Sciatic nerve (tissue), 2 donors: ENCODE measurements at regions not wholly inside any gene's neighbourhood (a gene's known extent, or its start where the extent isn't known, plus 50 kb on each side); places are given as distances from the start of the nearest gene placed in this dataset.

Experiments
- ATAC-seq: fragments of 200-7000 bp; cut with Tn5 transposase; one replicate; pipeline ENCODE4 v1.9.1; 2020; ENCODE audit warnings: mild to moderate bottlenecking, moderate library complexity
- DNase-seq: peaks from one replicate; pipeline ENCODE4 v3.0.0-alpha.2; 2020; ENCODE audit warnings: low spot score
- intact Hi-C: fragments of 100-400 bp; cut with DNase I; formaldehyde crosslinking; loops from one replicate; pipeline ENCODE4 v1.14.2; 2022
- donor health status: DM: no; HTN: no; CAD: no.
- donor health status: DM: no; HTN: no; CAD: no.

DNA sequence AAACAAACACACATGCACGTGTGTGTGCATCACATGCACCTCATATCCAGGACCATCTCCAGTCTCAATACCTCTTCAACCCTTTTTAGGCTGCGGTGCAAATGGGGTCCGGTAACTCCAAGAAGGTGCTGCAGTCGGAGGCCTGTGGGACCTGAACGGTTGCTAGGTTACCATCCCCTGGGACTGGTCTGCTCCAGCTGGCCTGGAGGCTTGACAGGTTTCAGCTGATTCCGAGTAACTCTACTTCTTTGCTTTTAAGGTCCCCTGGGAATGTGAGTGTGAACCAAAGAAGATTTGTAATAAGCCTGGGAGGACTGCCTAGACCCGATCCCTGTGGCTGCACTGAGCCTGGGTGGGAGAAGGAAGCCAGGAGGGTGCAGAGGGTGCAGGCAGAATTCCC lies 117.5 kb downstream of the CCNA1 start:
- no peak for DNase-seq
- peak; percentile 36 for ATAC-seq
- intact Hi-C loops = no loop called here

DNA sequence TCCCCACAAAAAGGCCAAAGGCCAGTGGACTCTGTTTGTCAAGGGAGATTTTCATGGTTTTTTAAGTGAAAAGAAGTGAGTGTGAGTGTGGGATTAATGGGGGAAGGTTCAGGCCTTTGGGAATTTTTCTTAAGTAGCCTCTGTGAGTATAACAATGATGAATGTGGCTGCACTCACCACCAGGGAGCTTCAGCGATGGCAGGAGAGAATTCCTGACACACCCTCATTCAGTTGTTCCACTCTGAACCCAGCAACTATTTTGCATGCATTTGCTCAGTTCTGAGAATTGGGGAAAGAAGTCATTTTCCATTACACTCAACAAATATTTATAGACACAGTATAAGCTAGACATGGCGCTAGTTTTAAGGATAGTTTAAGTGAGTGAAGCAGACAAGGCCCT lies 117.9 kb downstream of the CCNA1 start:
- no peak for ATAC-seq
- intact Hi-C loops = no loop called here
- DNase-seq = no peak

DNA sequence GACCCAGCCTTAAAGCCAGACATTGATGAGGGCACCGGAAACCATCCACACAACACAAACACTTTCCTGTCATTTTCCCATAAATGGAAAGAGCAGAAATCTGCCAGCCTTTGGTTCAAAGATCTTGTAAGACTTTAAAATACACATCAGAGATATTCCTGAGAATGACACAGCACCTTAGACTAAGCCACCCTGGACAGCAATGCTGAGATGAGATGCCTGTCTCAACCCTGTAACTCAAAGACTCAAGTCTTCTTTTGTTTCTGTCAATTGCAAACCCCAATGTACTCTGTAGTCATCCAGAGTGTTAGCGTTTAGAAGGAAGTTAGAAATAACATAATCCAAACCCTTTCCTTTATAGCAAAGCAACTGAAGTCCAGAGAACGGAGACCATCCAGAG lies 119.2 kb downstream of the CCNA1 start:
- no peak for DNase-seq
- no peak for ATAC-seq
- intact Hi-C loops = no loop called here

DNA sequence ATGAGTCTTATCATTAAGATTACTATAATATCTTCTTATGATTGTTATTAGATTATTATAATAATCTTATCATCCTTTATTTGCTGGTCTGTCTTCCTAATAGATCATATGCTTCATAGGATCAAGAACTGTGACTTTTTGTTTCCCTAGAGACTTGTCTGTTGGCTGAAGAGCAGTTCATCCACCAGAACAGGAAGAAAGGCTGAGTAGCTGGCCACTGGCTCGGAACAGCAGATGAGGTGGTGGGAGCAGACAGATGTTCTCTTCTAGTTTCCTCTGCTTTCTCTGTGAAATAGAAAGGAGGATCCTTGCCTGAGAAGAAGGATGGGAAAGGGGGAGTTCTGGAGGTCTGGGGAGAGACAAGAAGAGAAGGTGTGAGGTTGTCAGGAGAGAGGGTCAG lies 120.0 kb downstream of the CCNA1 start:
- no peak for ATAC-seq
- DNase-seq = no peak
- intact Hi-C loops = no loop called here

DNA sequence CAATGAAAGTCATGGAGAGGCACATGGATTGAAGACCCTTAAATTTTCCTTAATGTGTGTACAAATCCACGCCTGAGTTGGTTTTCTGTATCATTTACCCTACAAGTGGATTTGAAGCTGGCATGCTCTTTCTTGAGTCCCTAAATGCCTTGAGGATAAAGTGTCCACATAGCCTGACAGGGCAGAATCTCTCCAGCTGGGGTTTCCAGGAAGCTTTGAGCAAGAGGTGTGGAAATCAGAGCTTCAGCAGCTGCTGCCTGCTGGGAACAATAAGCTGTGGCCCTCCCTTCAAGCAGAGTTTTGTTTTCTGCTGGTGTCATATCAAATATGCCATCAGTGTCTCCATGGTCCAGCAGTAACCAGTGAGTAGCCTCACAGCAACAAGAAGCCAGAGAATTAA lies 120.3 kb upstream of the SERTM1 start:
- intact Hi-C loops = no loop called here
- ATAC-seq = no peak
- DNase-seq = no peak

DNA sequence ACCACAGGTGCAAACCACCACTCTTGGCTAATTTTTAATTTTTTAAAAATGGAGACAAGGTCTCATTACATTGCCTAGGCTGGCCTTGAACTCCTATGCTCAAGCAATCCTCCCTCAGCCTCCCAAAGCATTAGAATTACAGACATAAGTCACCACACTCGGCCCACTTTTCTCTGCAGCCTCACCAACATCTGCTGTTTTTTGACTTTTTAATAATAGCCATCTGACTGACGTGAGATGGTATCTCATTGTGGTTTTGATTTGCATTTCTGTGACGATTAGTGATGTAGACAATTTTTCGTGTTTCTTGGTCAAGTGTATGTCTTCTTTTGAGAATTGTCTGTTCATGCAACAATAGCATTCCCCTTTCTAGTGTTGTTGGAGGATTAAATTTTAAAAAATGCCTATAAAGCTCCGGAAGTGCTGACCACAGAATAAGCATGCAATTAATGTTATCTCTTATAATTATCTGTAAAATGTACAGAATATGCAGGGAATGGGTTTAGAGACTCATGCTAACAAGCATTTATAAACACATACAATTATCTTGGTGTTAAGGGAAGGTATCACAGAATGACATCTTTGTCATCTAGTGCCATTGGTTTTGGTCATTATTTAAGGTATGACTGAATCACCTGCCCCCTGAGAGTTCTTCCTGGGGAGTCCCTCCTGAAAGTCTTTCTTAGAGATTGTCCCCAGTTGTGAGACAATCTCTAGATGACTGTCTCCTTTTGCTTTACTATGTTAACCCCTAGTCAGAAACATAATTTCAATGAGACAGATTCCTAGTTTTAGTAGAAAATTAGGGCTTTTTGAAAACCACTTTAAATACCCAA lies 118.5 kb upstream of the SERTM1 start:
- DNase-seq = no peak
- ATAC-seq = no peak
- intact Hi-C loops = no loop called here

DNA sequence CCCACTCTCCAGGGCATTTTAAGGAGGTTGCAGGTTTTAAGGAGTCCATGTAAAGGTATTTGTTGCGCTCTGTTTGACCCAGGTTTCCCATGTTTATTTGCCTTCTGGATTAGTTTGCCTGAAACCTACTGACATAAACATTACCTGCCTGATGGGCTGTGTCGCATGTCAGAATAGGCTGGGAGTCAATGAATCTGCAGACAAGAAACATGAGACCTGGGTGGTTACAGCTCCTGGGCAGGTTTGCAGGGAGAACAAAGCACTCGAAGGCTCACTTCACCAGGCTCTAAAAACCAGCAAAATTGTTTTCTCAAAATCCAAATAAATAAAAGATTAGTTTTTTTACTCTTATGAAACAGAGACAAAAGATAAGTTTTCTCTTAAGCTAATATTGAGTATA lies 114.4 kb upstream of the SERTM1 start:
- intact Hi-C loops = no loop called here
- ATAC-seq = no peak
- no peak for DNase-seq

DNA sequence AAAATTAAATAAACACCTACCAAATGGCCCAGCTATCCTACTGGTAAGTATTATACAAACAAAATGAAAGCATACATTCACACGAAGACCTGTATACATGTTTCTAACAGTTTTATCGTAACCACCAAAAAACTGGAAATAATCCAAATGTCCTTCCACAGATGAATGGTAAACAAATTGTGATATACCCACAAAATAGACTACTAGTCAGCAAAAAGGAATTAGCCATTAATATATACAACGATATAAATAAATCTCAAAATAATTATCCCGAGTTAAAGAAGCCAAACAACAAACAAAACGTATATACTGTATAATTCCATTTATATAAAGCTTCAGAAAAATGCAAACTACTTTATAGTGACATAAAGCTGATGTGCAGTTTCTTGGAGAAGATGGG lies 106.3 kb upstream of the SERTM1 start:
- intact Hi-C loops = no loop called here
- no peak for ATAC-seq
- DNase-seq = no peak

DNA sequence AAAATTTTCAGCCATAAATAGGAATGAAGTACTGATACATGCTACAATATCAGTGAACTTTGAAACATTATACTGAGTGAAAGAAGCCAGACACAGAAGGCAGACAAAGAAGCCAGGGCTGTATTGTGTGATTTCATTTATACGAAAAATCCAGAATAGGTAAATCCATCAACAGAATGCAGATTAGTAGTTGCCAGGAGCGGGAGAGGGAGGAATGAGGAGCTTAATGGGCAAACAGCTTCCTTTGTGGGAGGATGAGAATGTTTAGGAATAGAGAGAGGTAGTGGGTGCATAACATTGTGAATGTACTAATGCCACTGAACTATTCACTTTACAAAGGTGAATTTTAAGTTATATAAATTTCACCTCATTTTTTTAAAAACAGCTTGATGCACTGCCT lies 103.3 kb upstream of the SERTM1 start:
- intact Hi-C loops = no loop called here
- DNase-seq (no peak), ATAC-seq (no peak)

DNA sequence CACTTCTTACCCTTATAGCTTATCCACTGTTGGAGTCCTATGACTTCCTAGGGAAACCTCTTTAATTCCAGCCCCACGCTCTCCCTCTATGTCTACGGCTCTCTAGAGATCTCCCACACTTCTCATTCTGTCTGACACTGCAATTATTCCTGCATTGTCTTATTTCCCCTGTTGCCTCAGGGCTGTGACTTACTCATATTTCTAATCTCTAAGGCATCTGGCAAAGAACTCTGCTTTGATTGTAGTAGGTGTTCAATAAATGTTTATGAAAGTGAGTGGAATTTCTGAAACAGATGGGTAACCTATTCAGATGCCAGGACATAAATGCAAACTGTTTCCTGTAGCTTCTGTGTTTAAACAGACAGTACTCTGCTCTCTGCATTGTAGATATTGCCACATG lies 102.4 kb upstream of the SERTM1 start:
- intact Hi-C loops = no loop called here
- DNase-seq (no peak), ATAC-seq (no peak)

DNA sequence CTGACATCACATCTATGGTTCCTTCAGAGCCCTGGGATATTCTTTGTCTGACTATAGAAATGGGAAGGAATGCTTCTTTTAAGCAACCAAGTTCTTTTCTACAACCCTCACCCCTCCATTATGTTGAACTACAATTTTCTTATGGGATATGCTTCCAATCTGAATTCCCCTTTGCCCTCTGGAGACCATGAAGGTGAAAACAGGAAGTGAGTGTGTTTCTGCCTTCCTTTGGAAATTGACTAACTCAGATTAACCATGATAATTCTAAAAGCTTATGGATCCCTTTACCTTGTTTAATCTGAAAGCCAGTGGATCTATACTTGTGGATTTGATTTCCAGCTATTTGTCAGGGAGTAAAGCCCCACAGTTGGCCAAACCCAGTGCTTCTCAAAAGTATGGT lies 90.8 kb upstream of the SERTM1 start:
- ATAC-seq (no peak), DNase-seq (no peak)
- intact Hi-C loops = no loop called here

DNA sequence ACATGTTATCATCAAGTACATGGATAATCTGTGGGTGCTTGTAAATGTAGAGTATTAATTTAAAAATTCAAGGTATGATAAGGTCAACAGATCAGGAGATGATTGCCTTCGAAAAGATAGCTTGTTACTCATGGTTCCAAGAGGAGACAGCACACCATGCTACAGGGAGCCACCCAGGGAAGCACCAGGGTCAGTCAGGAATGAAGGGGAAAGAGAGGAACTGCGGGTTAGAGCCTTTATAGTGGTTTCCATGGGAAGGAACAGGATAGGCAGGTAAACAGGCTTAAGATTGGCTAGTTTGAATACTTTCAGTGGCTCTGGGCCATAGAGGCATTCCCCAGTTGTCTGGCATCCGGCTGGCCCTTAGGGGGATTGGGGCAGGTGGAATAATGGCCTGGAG lies 74.2 kb upstream of the SERTM1 start:
- ATAC-seq (no peak), DNase-seq (no peak)
- intact Hi-C loops = no loop called here

DNA sequence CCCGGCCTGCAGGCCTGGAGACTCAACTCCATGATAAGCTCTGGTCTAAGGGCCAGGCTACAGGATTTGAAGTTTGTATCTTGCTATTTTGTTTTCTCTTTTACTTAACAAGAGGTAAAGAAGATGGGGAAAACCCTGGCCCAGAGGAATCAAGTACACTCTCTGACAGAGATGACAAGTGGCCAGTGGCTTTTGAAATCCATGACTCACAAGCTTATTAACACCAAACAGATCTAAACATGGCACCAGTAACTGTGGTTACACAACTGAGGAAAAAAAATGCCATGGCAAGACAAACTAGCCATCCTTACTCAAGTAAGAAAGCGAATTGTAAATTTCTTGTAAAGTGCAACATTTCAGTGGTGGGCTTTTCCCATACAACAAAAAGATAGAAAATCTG lies 72.6 kb upstream of the SERTM1 start:
- intact Hi-C loops = no loop called here
- DNase-seq (no peak), ATAC-seq (no peak)

DNA sequence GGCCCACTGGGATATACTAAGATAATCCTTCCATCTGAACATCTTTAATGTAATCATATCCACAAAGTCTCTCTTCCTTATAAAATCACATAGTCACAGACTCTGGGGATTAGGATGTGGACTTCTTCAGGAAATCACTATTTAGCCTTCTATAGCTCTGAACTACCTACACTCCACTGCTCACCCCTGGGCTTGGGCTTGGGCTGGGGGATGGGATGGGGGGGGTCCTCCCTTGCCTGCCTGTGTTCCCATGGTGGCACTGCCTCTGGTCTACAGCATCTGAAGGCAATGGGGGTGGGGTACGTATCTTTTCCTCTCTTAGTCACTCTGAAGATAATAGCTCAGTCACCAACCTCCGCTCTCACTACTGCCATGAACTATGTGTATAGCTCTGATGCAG lies 67.8 kb upstream of the SERTM1 start:
- ATAC-seq (no peak), DNase-seq (no peak)
- intact Hi-C loops = no loop called here

DNA sequence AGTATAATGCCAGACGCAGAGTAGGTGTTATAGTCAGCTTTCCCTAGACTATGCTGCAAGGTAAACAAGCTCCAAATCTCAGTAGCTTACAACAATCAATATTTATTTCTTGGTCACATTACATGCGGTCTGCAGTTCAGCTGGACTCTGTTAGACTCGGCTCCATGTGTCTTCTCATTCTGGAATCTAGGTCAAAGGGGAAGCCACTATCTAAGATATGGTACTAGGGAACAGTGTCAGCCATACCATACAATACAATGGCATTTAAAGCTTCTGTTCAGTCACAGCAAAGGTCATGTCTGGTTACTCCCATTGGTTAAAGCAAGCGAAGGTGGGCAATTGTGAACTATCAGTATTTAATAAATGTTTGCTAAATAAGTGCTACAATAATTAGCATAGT lies 65.3 kb upstream of the SERTM1 start:
- intact Hi-C loops = no loop called here
- ATAC-seq (no peak), DNase-seq (no peak)

DNA sequence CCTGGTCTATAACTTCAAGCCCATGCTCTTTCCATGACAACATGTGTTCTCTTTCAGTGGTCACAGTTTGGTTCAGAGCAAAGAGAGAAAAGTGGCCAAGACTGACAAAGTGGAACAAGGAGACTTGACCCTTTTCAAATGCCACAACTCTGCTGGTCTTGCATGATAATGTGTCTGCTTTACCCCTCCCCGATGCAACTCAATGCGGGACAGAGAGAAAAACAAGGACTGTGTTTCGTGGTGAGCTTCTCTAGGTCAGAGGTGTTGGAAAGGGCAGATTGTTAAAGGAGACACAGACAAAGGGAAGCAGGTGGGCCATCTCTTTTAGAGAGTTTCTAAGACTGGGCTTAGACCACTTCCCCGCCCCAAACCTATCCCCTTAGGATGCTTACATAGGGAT lies 61.6 kb upstream of the SERTM1 start:
- ATAC-seq = no peak
- DNase-seq = no peak
- intact Hi-C loops = no loop called here

DNA sequence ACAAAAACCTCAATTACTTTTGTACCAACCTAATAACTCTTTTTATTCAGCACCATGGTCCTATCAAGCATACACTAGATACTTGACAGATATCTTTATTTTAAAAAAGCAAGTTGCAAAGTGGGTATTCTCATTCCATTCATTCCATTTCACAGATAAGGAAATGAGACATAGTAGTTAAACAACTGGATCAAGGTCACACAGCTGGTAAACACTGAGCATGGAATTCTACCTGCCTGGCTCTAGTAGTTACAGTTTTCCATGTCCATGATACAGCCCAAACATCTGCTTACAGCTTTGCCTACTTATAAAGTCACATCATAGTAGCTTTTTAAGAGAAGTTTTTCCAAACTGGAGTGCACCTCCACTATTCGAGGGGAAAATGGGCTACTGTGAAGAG lies 57.1 kb upstream of the SERTM1 start:
- DNase-seq (no peak), ATAC-seq (no peak)
- intact Hi-C loops = no loop called here

DNA sequence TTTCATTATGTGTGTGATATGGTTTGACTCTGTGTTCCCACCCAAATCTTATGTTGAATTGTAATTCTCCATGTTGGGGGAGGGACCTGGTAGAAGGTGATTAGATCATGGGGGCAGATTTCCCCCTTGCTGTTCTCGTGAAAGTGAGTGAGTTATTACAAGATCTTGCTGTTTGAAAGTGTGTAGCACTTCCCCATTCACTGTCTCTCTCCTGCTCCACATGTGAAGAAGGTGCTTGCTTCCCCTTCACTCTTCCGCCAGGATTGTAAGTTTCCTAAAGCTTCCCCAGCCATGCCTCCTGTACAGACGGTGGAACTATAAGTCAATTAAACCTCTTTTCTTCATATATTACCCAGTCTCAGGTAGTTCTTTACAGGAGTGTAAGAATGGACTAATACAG lies 54.3 kb upstream of the SERTM1 start:
- intact Hi-C loops = no loop called here
- ATAC-seq (no peak), DNase-seq (no peak)
